ENCODE measurements at regions not wholly inside any gene's neighbourhood (a gene's known extent, or its start where the extent isn't known, plus 50 kb on each side); places are given as distances from the start of the nearest gene placed in this dataset.

DNA sequence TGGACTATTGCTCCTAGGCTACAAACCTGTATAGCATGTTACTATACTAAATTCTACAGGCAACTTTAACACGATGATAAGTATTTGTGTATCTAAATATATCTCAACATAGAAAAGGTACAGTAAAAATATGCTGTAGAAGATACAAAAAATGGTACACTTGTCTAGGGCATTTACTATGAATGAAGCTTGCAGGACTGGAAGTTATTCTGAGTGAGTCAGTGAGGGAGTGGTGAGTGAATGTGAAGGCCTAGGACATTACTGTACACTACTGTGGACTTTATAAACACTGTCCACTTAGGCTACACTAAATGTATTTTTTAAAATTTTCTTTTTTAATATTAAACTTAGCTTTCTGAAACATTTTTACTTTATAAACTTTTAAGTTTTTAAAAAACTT is 140.5 kb upstream of the SGO1 start:
- Histone ChIP-seq H3K36me3 (ENCODE audit: insufficient read depth, low read length) (no peaks in the 10 kb centered on the region), H3K4me3 (ENCODE audit: low read length) (no peak overlapping the region), H3K4me1 (ENCODE audit: insufficient read depth, low read length) (no peaks in the 10 kb centered on the region), H3K27me3 (ENCODE audit: control insufficient read depth in 1 of 2, insufficient read depth in 2 of 2, low read length in 2 of 2) (no peaks in the 10 kb centered on the region), H3K9me3 (ENCODE audit: control insufficient read depth in 1 of 2, insufficient read depth in 1 of 2, low read length in 2 of 2) (no peaks in the 10 kb centered on the region), H3K27ac (ENCODE audit: low read depth in 1 of 2, low read length in 2 of 2) (no peak overlapping the region)
- no peak for DNase-seq
- H3K27me3 Mint-ChIP-seq, result no peaks in the 10 kb centered on the region
- no peak overlapping the region for H3K4me3 Mint-ChIP-seq
- no peaks in the 10 kb centered on the region for H3K36me3 Mint-ChIP-seq (ENCODE audit: low read depth)
- H3K4me1 Mint-ChIP-seq (ENCODE audit: low read depth), result no peaks in the 10 kb centered on the region
- POLR2A ChIA-PET, result no interaction called here
- intact Hi-C loops (cut with DNase I, micrococcal nuclease), result no loop called here
- no peak overlapping the region for H3K27ac Mint-ChIP-seq
- CTCF ChIA-PET, result interaction anchor here (0.9 to 1.1 kb wide), 2 partner anchors 19 to 249 kb away, joined by 3 read pairs; no protein-coding TSS in a partner anchor
- ATAC-seq (ENCODE audit: poor library complexity), result no peak
- no peaks in the 10 kb centered on the region for H3K9me3 Mint-ChIP-seq
- TF ChIP-seq, protein P1, sequence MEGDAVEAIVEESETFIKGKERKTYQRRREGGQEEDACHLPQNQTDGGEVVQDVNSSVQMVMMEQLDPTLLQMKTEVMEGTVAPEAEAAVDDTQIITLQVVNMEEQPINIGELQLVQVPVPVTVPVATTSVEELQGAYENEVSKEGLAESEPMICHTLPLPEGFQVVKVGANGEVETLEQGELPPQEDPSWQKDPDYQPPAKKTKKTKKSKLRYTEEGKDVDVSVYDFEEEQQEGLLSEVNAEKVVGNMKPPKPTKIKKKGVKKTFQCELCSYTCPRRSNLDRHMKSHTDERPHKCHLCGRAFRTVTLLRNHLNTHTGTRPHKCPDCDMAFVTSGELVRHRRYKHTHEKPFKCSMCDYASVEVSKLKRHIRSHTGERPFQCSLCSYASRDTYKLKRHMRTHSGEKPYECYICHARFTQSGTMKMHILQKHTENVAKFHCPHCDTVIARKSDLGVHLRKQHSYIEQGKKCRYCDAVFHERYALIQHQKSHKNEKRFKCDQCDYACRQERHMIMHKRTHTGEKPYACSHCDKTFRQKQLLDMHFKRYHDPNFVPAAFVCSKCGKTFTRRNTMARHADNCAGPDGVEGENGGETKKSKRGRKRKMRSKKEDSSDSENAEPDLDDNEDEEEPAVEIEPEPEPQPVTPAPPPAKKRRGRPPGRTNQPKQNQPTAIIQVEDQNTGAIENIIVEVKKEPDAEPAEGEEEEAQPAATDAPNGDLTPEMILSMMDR (IDR thresholded peaks at IDR 0.05), result no peak

DNA sequence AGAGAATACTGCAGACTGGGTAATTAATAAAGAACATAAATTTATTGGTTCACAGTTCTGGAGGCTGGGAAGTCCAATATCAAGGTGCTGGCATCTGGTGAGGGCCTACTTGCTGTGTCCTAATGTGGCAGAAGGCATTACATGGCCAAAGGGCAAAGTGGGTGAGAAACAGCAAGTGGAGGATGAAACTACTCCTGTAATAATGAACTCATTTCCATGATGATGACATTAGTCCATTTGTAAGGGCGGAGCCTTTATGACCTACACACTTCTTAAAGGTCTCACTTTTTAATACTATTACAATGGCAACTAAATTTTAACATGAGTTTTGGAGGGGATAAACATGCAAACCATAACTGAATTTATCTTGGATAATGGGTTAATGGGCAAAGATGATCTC is 139.6 kb upstream of the SGO1 start:
- Mint-ChIP-seq H3K4me1 (ENCODE audit: low read depth) (no peaks in the 10 kb centered on the region), H3K27me3 (no peaks in the 10 kb centered on the region), H3K27ac (no peak overlapping the region), H3K36me3 (ENCODE audit: low read depth) (no peaks in the 10 kb centered on the region), H3K9me3 (no peaks in the 10 kb centered on the region), H3K4me3 (no peak overlapping the region)
- no peaks in the 10 kb centered on the region for H3K9me3 ChIP-seq (ENCODE audit: control insufficient read depth in 1 of 2, insufficient read depth in 1 of 2, low read length in 2 of 2)
- CTCF ChIA-PET, result no interaction called here
- H3K27me3 ChIP-seq (ENCODE audit: control insufficient read depth in 1 of 2, insufficient read depth in 2 of 2, low read length in 2 of 2), result no peaks in the 10 kb centered on the region
- ATAC-seq (ENCODE audit: poor library complexity) (no peak), DNase-seq (no peak)
- no peaks in the 10 kb centered on the region for H3K4me1 ChIP-seq (ENCODE audit: insufficient read depth, low read length)
- no peak overlapping the region for H3K27ac ChIP-seq (ENCODE audit: low read depth in 1 of 2, low read length in 2 of 2)
- intact Hi-C loops (cut with DNase I, micrococcal nuclease), result no loop called here
- TF ChIP-seq, protein P1 (IDR thresholded peaks at IDR 0.05), result no peak
- H3K4me3 ChIP-seq (ENCODE audit: low read length), result no peak overlapping the region
- H3K36me3 ChIP-seq (ENCODE audit: insufficient read depth, low read length), result no peaks in the 10 kb centered on the region
- POLR2A ChIA-PET, result no interaction called here

DNA sequence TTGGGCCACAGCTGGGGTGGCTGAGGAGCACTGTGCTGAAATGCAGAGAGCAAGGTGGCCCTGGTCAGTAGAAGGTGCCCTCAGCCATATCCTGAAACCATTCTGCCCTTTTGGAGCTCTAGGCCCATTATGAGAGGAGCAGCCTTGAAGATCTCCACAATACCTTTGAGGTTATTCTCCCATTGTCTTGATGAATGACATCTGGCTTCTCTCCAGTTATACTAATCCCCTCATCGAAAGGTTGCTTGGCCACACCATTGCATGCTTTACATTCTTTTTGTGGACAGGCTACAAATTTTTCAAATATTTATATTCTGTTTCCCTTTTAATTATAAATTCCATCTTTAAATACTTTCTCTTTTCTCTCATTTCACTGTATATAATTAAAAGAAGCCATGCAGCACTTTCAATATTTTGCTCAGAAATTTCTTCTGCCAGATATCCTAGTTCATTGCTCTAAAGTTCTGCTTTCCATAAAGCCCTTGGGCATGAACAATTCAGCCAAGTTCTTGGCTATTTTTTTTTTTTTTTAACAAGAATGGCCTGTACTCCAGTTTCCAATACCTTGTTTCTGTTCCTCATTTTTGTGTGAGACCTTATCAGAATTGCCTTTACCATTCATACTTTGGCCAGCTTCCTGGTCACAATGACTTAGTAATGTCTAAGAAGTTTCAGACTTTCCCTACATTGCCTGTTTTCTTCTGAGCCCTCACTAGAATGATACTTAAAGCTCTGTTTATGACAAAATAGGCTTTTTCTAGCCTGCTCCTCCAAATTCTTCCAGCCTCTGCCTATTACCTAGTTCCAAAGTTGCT is 138.9 kb upstream of the SGO1 start:
- no peak overlapping the region for H3K4me3 Mint-ChIP-seq
- Histone ChIP-seq H3K4me3 (ENCODE audit: low read length) (no peak overlapping the region), H3K36me3 (ENCODE audit: insufficient read depth, low read length) (no peaks in the 10 kb centered on the region), H3K9me3 (ENCODE audit: control insufficient read depth in 1 of 2, insufficient read depth in 1 of 2, low read length in 2 of 2) (no peaks in the 10 kb centered on the region), H3K4me1 (ENCODE audit: insufficient read depth, low read length) (no peaks in the 10 kb centered on the region), H3K27me3 (ENCODE audit: control insufficient read depth in 1 of 2, insufficient read depth in 2 of 2, low read length in 2 of 2) (no peaks in the 10 kb centered on the region), H3K27ac (ENCODE audit: low read depth in 1 of 2, low read length in 2 of 2) (no peak overlapping the region)
- H3K4me1 Mint-ChIP-seq (ENCODE audit: low read depth), result no peaks in the 10 kb centered on the region
- no peak overlapping the region for H3K27ac Mint-ChIP-seq
- DNase-seq, result no peak
- H3K27me3 Mint-ChIP-seq, result no peaks in the 10 kb centered on the region
- CTCF ChIA-PET, result no interaction called here
- H3K36me3 Mint-ChIP-seq (ENCODE audit: low read depth), result no peaks in the 10 kb centered on the region
- TF ChIP-seq, protein P1 (IDR thresholded peaks at IDR 0.05), result no peak
- POLR2A ChIA-PET, result no interaction called here
- H3K9me3 Mint-ChIP-seq, result no peaks in the 10 kb centered on the region
- intact Hi-C loops (cut with DNase I, micrococcal nuclease), result no loop called here
- no peak for ATAC-seq (ENCODE audit: poor library complexity)
